G401 (cell line): ENCODE measurements at regions not wholly inside any gene's neighbourhood (a gene's known extent, or its start where the extent isn't known, plus 50 kb on each side); places are given as distances from the start of the nearest gene placed in this dataset.
"Not testable (repeated sequence)": the region's sequence is repeated elsewhere in the genome, so short reads cannot be mapped to it uniquely, and the experiment has no call there.

Experiments
- DNase-seq: peaks from one replicate; pipeline ENCODE4 v3.0.0-alpha.2; 2015; ENCODE audit warnings: low spot score
- in situ Hi-C: cut with HindIII; loops from 2 replicates; pipeline ENCODE4 v1.10.0; 2016; ENCODE audit warnings: low sequenced_read_pairs, mixed read lengths

- no peak for DNase-seq
- in situ Hi-C loops: no loop called here
Observed at GRCh38 chr4:60611762-60612496, 588.2 kb upstream of the ADGRL3 start.

GRCh38 chr4:60617731-60618130, 582.4 kb upstream of the ADGRL3 start:
- in situ Hi-C loops: no loop called here
- DNase-seq: no peak

DNA sequence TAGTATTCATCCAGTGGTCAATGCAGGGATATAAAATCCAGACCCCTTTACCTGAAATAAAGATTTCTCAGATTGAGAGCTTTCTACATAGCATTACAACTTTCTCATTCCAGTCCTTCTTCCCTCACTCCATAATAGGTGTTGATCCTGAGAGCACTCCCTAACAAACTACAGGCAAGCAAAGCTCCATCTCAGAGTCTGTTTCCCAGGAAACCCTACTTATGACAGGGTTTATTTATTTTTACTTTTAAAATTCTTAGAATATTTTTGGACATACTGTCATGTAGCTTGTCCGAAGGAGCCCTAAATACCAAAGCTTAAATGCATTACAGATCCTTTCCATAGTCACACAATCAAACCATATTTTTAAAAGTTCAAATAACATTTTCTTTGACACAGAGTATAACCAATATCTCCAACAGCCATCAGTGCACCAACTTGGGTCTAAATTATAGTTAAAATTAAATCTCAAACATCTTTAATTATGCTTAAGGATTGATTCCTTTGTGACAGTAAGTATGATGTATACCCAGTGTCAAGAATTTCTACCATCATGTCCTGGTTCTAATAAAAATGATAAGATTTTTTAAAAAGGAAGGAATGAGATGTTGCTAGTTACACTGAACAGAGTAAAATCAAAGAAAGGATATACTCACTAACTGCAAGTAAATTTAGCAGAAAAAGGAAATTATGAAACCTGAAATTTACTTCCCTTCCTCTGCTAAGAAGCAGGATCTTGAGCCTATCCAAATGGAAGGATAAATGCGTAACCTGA, 580.4 kb upstream of the ADGRL3 start:
- DNase-seq: no peak
- in situ Hi-C loops: no loop called here

- in situ Hi-C loops: no loop called here
- DNase-seq: no peak
Observed at GRCh38 chr4:60637976-60638375, 562.1 kb upstream of the ADGRL3 start.

GRCh38 chr4:60648774-60649173, 551.4 kb upstream of the ADGRL3 start:
- DNase-seq: no peak

GRCh38 chr4:60652933-60653332, 547.2 kb upstream of the ADGRL3 start:
- in situ Hi-C loops: no loop called here
- DNase-seq: no peak

More at GRCh38 chr4:60648774-60649173, 551.4 kb upstream of the ADGRL3 start:
- in situ Hi-C loops: no loop called here

DNA sequence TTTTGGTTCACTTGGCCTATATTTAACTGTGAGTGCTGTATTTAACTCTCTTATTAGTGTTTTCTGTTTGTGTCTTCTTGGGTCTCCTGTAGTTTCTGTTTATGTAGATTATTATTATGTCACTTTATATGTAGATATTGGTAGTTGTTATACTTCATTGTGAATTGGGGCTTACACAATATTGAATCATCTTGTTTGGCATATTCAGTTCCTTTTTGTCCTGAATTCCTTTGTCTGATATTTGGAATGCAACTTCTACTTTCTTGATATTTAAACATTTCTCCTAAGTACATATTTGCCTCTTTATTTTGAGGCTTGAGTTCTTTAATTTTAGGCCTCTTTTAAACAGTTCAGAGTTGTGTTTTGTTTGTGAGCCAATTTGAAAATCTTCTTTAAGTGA, 544.8 kb upstream of the ADGRL3 start:
- no peak for DNase-seq
- in situ Hi-C loops: no loop called here

DNA sequence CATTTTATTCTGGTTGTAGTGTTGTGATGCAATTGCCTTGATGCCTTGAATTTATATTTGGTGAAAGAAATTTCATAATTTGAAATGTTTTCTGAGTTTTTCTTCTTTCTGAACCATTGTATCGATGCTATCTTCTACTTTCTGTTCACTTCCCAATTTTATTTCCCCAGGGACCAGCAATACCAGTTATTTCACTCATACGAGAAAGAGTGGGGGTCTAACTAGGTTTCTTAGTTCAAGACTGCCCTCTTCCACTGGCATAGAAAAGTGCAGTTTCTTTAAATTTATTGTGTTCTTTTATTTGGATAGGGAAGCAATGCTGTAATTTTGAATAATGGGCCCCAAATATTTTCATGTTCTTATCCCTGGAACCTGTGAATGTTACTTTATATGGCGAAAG, 544.0 kb upstream of the ADGRL3 start:
- in situ Hi-C loops: no loop called here
- DNase-seq: no peak

GRCh38 chr4:60657041-60657440, 543.1 kb upstream of the ADGRL3 start:
- no peak for DNase-seq
- in situ Hi-C loops: no loop called here

DNA sequence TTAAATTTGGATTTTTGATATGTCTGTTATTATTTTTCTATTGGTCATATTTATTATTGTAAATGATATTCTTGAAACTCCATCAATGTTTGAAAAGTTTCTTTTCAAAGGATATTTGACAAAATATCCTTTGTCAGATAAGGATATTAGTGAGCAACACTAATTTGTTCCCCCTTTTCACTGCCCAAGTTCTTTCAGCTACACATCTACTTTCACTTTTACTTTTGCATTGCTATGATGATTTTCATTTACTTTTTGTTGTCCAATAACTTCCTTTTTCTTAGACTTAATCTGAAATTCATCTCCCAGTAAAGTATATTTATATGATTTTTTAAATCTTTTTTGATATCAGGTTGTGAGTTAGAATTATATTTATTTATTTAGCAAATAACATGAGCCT, 542.3 kb upstream of the ADGRL3 start:
- in situ Hi-C loops: no loop called here
- DNase-seq: no peak

- in situ Hi-C loops: no loop called here
- DNase-seq: no peak
Observed at GRCh38 chr4:60663769-60664168, 536.4 kb upstream of the ADGRL3 start.

DNA sequence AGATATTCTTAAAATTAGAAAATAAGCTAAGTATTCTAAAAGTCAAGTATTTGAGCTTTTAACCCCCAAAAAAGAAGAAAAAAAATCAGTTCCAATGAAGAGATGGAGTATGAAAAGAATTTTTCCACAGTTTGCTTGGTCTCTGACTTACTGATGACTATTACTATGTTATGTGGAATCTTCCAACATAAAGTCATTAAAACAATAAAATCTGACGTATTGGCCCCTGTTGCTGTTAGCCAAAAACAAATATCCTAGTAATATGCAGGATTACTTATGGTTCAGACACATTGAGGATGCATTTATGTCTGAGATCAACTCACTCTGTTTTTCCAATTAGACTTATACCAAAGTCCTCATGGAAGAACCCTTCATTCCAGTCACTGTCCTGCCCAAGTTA, 517.2 kb upstream of the ADGRL3 start:
- DNase-seq: no peak
- in situ Hi-C loops: no loop called here

- in situ Hi-C loops: no loop called here
- no peak for DNase-seq
Observed at GRCh38 chr4:60683357-60683756, 516.8 kb upstream of the ADGRL3 start.

DNA sequence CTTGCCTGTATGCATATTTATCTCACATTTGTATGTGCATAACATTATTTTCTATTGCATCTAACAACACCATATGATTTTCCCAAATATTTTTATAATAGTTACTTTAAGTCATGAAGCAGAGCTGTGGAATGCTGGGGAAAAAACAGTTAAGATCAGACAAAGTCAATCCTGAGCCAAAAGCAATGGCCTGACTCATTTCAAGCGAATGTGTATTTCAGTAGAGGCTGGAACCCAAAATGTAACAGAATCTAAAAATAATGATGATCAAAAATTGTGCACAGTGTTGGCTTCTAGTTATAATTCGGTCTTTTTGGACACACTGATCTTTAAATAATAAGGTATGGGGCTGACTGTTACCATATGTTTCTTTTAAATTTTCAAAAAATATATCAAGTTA, 516.2 kb upstream of the ADGRL3 start:
- in situ Hi-C loops: no loop called here
- DNase-seq: no peak

GRCh38 chr4:60696062-60696461, 504.1 kb upstream of the ADGRL3 start:
- DNase-seq, in situ Hi-C loops: not testable (repeated sequence)

GRCh38 chr4:60709061-60709460, 491.1 kb upstream of the ADGRL3 start:
- in situ Hi-C loops: no loop called here

GRCh38 chr4:60718874-60719273, 481.3 kb upstream of the ADGRL3 start:
- in situ Hi-C loops: no loop called here

More at GRCh38 chr4:60709061-60709460, 491.1 kb upstream of the ADGRL3 start:
- DNase-seq: no peak

DNA sequence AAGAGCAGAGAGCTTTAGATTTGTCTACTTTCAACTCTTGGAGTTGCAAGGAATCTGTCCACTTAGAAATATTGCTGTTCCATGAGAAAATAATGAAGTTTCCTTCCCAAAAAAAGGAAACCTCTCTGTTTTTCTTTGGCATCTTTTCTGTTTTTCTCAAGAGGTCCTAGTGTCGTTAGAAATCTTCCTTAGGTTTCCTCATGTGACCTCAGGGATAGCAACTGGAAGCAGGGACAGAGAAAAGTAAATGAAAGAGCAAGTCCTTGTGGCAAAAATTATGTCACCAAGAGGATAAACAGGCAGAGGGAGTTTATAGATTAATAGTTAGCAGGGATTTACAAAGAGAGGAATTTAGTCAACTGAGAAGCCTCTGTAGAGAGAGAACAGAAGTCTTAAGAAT, 478.4 kb upstream of the ADGRL3 start:
- no peak for DNase-seq
- in situ Hi-C loops: no loop called here

More at GRCh38 chr4:60718874-60719273, 481.3 kb upstream of the ADGRL3 start:
- DNase-seq: no peak

DNA sequence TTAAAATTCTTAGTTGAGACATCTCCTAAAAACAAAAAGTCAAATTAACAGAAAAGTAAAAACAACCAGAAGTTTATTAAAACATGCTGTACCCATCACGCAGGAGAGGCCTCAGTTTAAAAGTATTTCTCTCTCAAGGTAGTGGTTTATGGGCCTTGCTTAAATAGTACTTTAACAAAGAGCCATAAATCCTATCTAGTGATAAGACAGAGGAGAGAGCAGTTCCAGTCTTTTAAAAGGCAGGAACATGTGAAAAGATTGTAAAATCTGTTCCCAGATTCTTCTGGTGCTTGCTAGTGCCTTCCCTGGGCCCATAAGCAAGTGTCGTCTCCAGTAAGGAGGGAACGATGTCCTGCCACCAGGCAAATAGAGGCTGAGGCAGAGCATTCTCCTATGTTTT, 476.3 kb upstream of the ADGRL3 start:
- in situ Hi-C loops: no loop called here
- no peak for DNase-seq

GRCh38 chr4:60724623-60725022, 475.5 kb upstream of the ADGRL3 start:
- no peak for DNase-seq

DNA sequence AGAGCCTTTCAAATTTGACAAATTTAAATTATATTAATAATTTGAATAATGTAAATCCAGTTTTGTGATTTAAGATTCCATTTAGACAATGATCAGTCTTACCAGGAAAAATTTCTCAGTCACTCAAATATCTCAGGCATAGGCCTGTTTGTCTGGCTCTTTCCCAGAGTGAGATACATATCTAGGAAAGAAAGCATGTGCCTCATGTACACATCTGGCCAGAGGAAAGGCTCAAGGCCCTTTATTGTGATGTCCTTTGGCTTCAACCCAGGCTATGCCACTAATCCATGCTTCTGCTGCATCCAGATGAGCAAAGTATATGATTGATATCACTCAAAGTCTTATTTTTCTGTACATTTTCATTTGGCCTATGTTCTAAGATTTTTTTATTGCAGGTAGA, 473.3 kb upstream of the ADGRL3 start:
- no peak for DNase-seq
- in situ Hi-C loops: no loop called here

More at GRCh38 chr4:60724623-60725022, 475.5 kb upstream of the ADGRL3 start:
- in situ Hi-C loops: no loop called here
